H1 (cell line): ENCODE measurements at regions not wholly inside any gene's neighbourhood (a gene's known extent, or its start where the extent isn't known, plus 50 kb on each side); places are given as distances from the start of the nearest gene placed in this dataset.

ENCODE experiments used
- ATF2 ChIP-seq: IDR thresholded peaks from 2 replicates; pipeline ENCODE4 v1.6.1; 2012; ENCODE audit warnings: low read length, inconsistent platforms
- BRCA1 ChIP-seq: IDR thresholded peaks from 2 replicates; pipeline ENCODE4 v1.6.1; 2012; ENCODE audit warnings: low read depth, low read length, improper control_type of control experiment
- GABPA ChIP-seq: IDR thresholded peaks from 2 replicates; pipeline ENCODE4 v1.6.1; 2011; ENCODE audit warnings: mild to moderate bottlenecking, low read length, moderate library complexity, borderline replicate concordance; ENCODE audit not compliant: insufficient read depth

GRCh38 chr7:114787556-114787955, 134.3 kb upstream of the MDFIC start (continued):
- no peak for TF ChIP-seq ATF2
- no peak for TF ChIP-seq BRCA1
- no peak for TF ChIP-seq GABPA
